WTC11 (cell line): ENCODE measurements at regions not wholly inside any gene's neighbourhood (a gene's known extent, or its start where the extent isn't known, plus 50 kb on each side); places are given as distances from the start of the nearest gene placed in this dataset.

ENCODE experiments used
- CDX4 ChIP-seq: fragments of 250-450 bp; sonication (Bioruptor Pico); IDR thresholded peaks from 2 replicates; pipeline ENCODE4 v1.9.0; 2021; ENCODE audit warnings: moderate library complexity, mild to moderate bottlenecking, inconsistent platforms, borderline replicate concordance
- CTCF ChIP-seq: fragments of 200-600 bp; IDR thresholded peaks from 2 replicates; pipeline ENCODE4 v1.8.0; 2022; ENCODE audit warnings: antibody characterized with exemption
- ZNF396 ChIP-seq: fragments of 250-450 bp; sonication (Bioruptor Pico); IDR thresholded peaks from 2 replicates; pipeline ENCODE4 v1.8.0; 2021; ENCODE audit warnings: mild to moderate bottlenecking, moderate library complexity, borderline replicate concordance

GRCh38 chr5:27722337-27722736 is 684.0 kb upstream of the CDH9 start:
- TF ChIP-seq ZNF396 (CRISPR knock-in tag) (no peak), CDX4 (CRISPR knock-in tag) (no peak), CTCF (no peak)
